ENCODE measurements at regions not wholly inside any gene's neighbourhood (a gene's known extent, or its start where the extent isn't known, plus 50 kb on each side); places are given as distances from the start of the nearest gene placed in this dataset.

- Mint-ChIP-seq H3K4me3 (no peak overlapping the region), H3K27me3 (no peaks in the 10 kb centered on the region), H3K27ac (no peak overlapping the region), H3K4me1 (no peaks in the 10 kb centered on the region), H3K9me3 (peaks cover 0 to 6% of the 10 kb centered on the region in 2 donors)
- ATAC-seq, result no peak
- no peak for DNase-seq
Measured at GRCh38 chr16:82328881-82329469, 159.0 kb upstream of the MPHOSPH6 start.

GRCh38 chr16:82323171-82323570, 153.1 kb upstream of the MPHOSPH6 start:
- H3K9me3 Mint-ChIP-seq, result peaks cover 4 to 20% of the 10 kb centered on the region in 2 donors
- ATAC-seq (no peak), DNase-seq (no peak)
- H3K27me3 Mint-ChIP-seq, result peaks cover 9% of the 10 kb centered on the region
- H3K4me3 Mint-ChIP-seq, result no peak overlapping the region
- H3K4me1 Mint-ChIP-seq, result no peaks in the 10 kb centered on the region
- no peak overlapping the region for H3K27ac Mint-ChIP-seq

- Mint-ChIP-seq H3K4me3 (no peak overlapping the region), H3K27me3 (peaks cover 9% of the 10 kb centered on the region), H3K9me3 (peaks cover 4 to 20% of the 10 kb centered on the region in 2 donors), H3K27ac (no peak overlapping the region), H3K4me1 (no peaks in the 10 kb centered on the region)
- ATAC-seq (no peak), DNase-seq (no peak)
Measured at GRCh38 chr16:82322177-82322576, 152.2 kb upstream of the MPHOSPH6 start.

- H3K9me3 Mint-ChIP-seq, result peaks cover 4 to 14% of the 10 kb centered on the region in 2 donors
- DNase-seq (no peak), ATAC-seq (no peak)
- peaks cover 9% of the 10 kb centered on the region for H3K27me3 Mint-ChIP-seq
- H3K4me1 Mint-ChIP-seq, result no peaks in the 10 kb centered on the region
- no peak overlapping the region for H3K4me3 Mint-ChIP-seq
- no peak overlapping the region for H3K27ac Mint-ChIP-seq
Measured at GRCh38 chr16:82319038-82319437, 149.0 kb upstream of the MPHOSPH6 start.

GRCh38 chr16:82317411-82318167, 147.6 kb upstream of the MPHOSPH6 start:
- no peaks in the 10 kb centered on the region for H3K4me1 Mint-ChIP-seq
- no peak for ATAC-seq
- H3K9me3 Mint-ChIP-seq, result peaks cover 7 to 9% of the 10 kb centered on the region in 2 donors

GRCh38 chr16:82313754-82314153, 143.7 kb upstream of the MPHOSPH6 start:
- Mint-ChIP-seq H3K9me3 (peaks cover 0 to 4% of the 10 kb centered on the region in 2 donors), H3K27ac (no peak overlapping the region), H3K4me1 (no peaks in the 10 kb centered on the region), H3K27me3 (peaks cover 15% of the 10 kb centered on the region), H3K4me3 (no peak overlapping the region)
- ATAC-seq, result no peak
- no peak for DNase-seq

More at GRCh38 chr16:82317411-82318167, 147.6 kb upstream of the MPHOSPH6 start:
- DNase-seq, result no peak
- Mint-ChIP-seq H3K27me3 (peaks cover 13% of the 10 kb centered on the region), H3K4me3 (no peak overlapping the region), H3K27ac (no peak overlapping the region)

- Mint-ChIP-seq H3K27ac (no peak overlapping the region), H3K27me3 (peaks cover 15% of the 10 kb centered on the region), H3K4me3 (no peak overlapping the region), H3K4me1 (no peaks in the 10 kb centered on the region), H3K9me3 (peaks cover 0 to 4% of the 10 kb centered on the region in 2 donors)
- DNase-seq, result no peak
- ATAC-seq, result no peak
Measured at GRCh38 chr16:82311528-82311927, 141.5 kb upstream of the MPHOSPH6 start.

GRCh38 chr16:82302042-82302727, 132.2 kb upstream of the MPHOSPH6 start:
- ATAC-seq (no peak), DNase-seq (no peak)
- Mint-ChIP-seq H3K9me3 (no peaks in the 10 kb centered on the region), H3K4me1 (no peaks in the 10 kb centered on the region), H3K27me3 (no peaks in the 10 kb centered on the region), H3K27ac (no peak overlapping the region), H3K4me3 (no peak overlapping the region)

- Mint-ChIP-seq H3K4me1 (no peaks in the 10 kb centered on the region), H3K27ac (no peak overlapping the region), H3K27me3 (no peaks in the 10 kb centered on the region), H3K4me3 (no peak overlapping the region), H3K9me3 (no peaks in the 10 kb centered on the region)
- no peak for DNase-seq
- peak; percentile 31 for ATAC-seq
Measured at GRCh38 chr16:82301146-82301755, 131.2 kb upstream of the MPHOSPH6 start.

- no peaks in the 10 kb centered on the region for H3K27me3 Mint-ChIP-seq
- no peak overlapping the region for H3K4me3 Mint-ChIP-seq
- H3K4me1 Mint-ChIP-seq, result no peaks in the 10 kb centered on the region
- H3K9me3 Mint-ChIP-seq, result no peaks in the 10 kb centered on the region
- ATAC-seq (no peak), DNase-seq (no peak)
- H3K27ac Mint-ChIP-seq, result no peak overlapping the region
Measured at GRCh38 chr16:82300374-82300951, 130.4 kb upstream of the MPHOSPH6 start.

GRCh38 chr16:82298472-82298871, 128.4 kb upstream of the MPHOSPH6 start:
- DNase-seq (no peak), ATAC-seq (peak; percentile 33)
- H3K27ac Mint-ChIP-seq, result no peak overlapping the region
- H3K9me3 Mint-ChIP-seq, result no peaks in the 10 kb centered on the region
- no peaks in the 10 kb centered on the region for H3K27me3 Mint-ChIP-seq
- no peak overlapping the region for H3K4me3 Mint-ChIP-seq
- no peaks in the 10 kb centered on the region for H3K4me1 Mint-ChIP-seq

- peaks cover 13% of the 10 kb centered on the region for H3K27me3 Mint-ChIP-seq
- H3K4me1 Mint-ChIP-seq, result no peaks in the 10 kb centered on the region
- no peak overlapping the region for H3K27ac Mint-ChIP-seq
- H3K9me3 Mint-ChIP-seq, result no peaks in the 10 kb centered on the region
- no peak overlapping the region for H3K4me3 Mint-ChIP-seq
- no peak for ATAC-seq
- DNase-seq, result no peak
Measured at GRCh38 chr16:82295290-82296201, 125.5 kb upstream of the MPHOSPH6 start.

GRCh38 chr16:82293671-82294070, 123.6 kb upstream of the MPHOSPH6 start:
- Mint-ChIP-seq H3K27me3 (peaks cover 23% of the 10 kb centered on the region), H3K4me3 (no peak overlapping the region)
- no peak for ATAC-seq

GRCh38 chr16:82287937-82288336, 117.9 kb upstream of the MPHOSPH6 start:
- peaks cover 19% of the 10 kb centered on the region for H3K27me3 Mint-ChIP-seq
- DNase-seq (no peak), ATAC-seq (no peak)
- H3K4me3 Mint-ChIP-seq, result no peak overlapping the region
- no peak overlapping the region for H3K27ac Mint-ChIP-seq
- H3K9me3 Mint-ChIP-seq, result peaks cover 0 to 3% of the 10 kb centered on the region in 2 donors
- H3K4me1 Mint-ChIP-seq, result no peaks in the 10 kb centered on the region

More at GRCh38 chr16:82293671-82294070, 123.6 kb upstream of the MPHOSPH6 start:
- Mint-ChIP-seq H3K27ac (no peak overlapping the region), H3K9me3 (no peaks in the 10 kb centered on the region), H3K4me1 (no peaks in the 10 kb centered on the region)
- DNase-seq, result no peak
